K562 (cell line): ENCODE measurements at regions not wholly inside any gene's neighbourhood (a gene's known extent, or its start where the extent isn't known, plus 50 kb on each side); places are given as distances from the start of the nearest gene placed in this dataset.

Experiments
- ATAC-seq: fragments of 200-7000 bp; cut with Tn5 transposase; 3 replicates; pipeline ENCODE4 v1.9.1; 2020; ENCODE audit warnings: moderate library complexity
- BruUV-seq: library from RNA; stranded (reverse); fragments of 400-500 nt; replicated peaks from 2 replicates; lab custom pipeline; 2021; lab: Mats Ljungman, UMichigan
- CTCF ChIA-PET: fragments of 300-600 bp; formaldehyde crosslinking; extraction: SDS; loops from one replicate; lab custom pipeline; 2021; ENCODE audit warnings: low intra/inter-chr PET ratio; lab: Yijun Ruan, JAX
- POLR2A ChIA-PET: fragments of 300-600, 350-650 bp; sonication (Branson Sonifier 250); formaldehyde crosslinking; extraction: SDS; loops from one replicate; lab custom pipeline; 2021; ENCODE audit warnings: antibody characterized with exemption, inconsistent platforms; lab: Yijun Ruan, JAX
- DNase-seq, 4 experiments: peaks; one replicate each; pipeline versions ENCODE4 v3.0.0 to v3.0.0-alpha.2; 2011 to 2018; ENCODE audit warnings: low spot score in 3 of 4, mixed read lengths in 3 of 4; ENCODE audit errors: extremely low read depth in 1 of 4
- FAIRE-seq: peaks from 2 replicates; lab custom pipeline; 2011; peaks lifted over from hg19 to GRCh38; lab: Jason Lieb, UNC
- H2AFZ ChIP-seq: 2 replicates; pipeline ENCODE4 v1.6.0; 2011; ENCODE audit warnings: low read depth, low read length, control low read depth, inconsistent platforms
- H3K27ac ChIP-seq: fragments of 200-600 bp; 3 replicates; pipeline ENCODE4 v1.8.0; 2011; ENCODE audit warnings: low read depth, mild to moderate bottlenecking, control low read depth, inconsistent platforms, low read length, moderate library complexity, mixed read lengths; ENCODE audit errors: extremely low read depth
- H3K27me3 ChIP-seq, 2 experiments: fragments of 300-600 bp in 1 of 2; 2 replicates in 1 of 2; 3 replicates in 1 of 2; pipeline versions ENCODE4 v1.6.0 to v1.8.0; 2011; ENCODE audit warnings: inconsistent platforms in 2 of 2, low read length in 2 of 2, mild to moderate bottlenecking in 1 of 2, mixed read lengths in 1 of 2, moderate library complexity in 1 of 2; ENCODE audit not compliant: control insufficient read depth in 2 of 2, insufficient read depth in 2 of 2
- H3K36me3 ChIP-seq: fragments of 300-600 bp; 3 replicates; pipeline ENCODE4 v1.8.0; 2011; ENCODE audit warnings: mild to moderate bottlenecking, low read length, inconsistent platforms; ENCODE audit not compliant: control insufficient read depth, insufficient read depth
- H3K4me1 ChIP-seq, 2 experiments: fragments of 200-600 bp in 1 of 2; replicated peaks in 1 of 2; 2 replicates in 1 of 2; 3 replicates in 1 of 2; pipeline versions ENCODE4 v1.5.1 to v1.8.0; 2011; ENCODE audit warnings: inconsistent platforms in 2 of 2, low read length in 2 of 2, mild to moderate bottlenecking in 1 of 2, mixed read lengths in 1 of 2, moderate library complexity in 1 of 2; ENCODE audit not compliant: control insufficient read depth in 2 of 2, insufficient read depth in 2 of 2
- H3K4me2 ChIP-seq: 2 replicates; pipeline ENCODE4 v1.6.1; 2011; ENCODE audit warnings: low read length, control low read depth, inconsistent platforms, mixed read lengths; ENCODE audit not compliant: insufficient read depth
- H3K4me3 ChIP-seq: fragments of 200-600 bp; sonication (generic), shearing (Covaris generic); 2 replicates; pipeline ENCODE4 v1.5.1; 2016; ENCODE audit warnings: control low read depth, inconsistent platforms
- H3K79me2 ChIP-seq: fragments of 200-600 bp; 3 replicates; pipeline ENCODE4 v1.8.0; 2011; ENCODE audit warnings: low read length, inconsistent platforms; ENCODE audit not compliant: control insufficient read depth, insufficient read depth
- H3K9ac ChIP-seq, 2 experiments: 2 replicates each; pipeline versions ENCODE4 v1.6.0 to v1.6.1; 2011; ENCODE audit warnings: low read depth in 2 of 2, low read length in 2 of 2, control low read depth in 1 of 2, inconsistent platforms in 1 of 2, mild to moderate bottlenecking in 1 of 2, mixed read lengths in 1 of 2; ENCODE audit not compliant: insufficient read depth in 1 of 2
- H3K9me1 ChIP-seq: one replicate; pipeline ENCODE4 v1.6.0; 2011; ENCODE audit warnings: inconsistent platforms, mild to moderate bottlenecking, low read length, moderate library complexity; ENCODE audit not compliant: control insufficient read depth, insufficient read depth
- H3K9me3 ChIP-seq: replicated peaks from 2 replicates; pipeline ENCODE4 v1.5.1; 2011; ENCODE audit warnings: low read depth, low read length, inconsistent platforms; ENCODE audit not compliant: control insufficient read depth, insufficient read depth
- H4K20me1 ChIP-seq: replicated peaks from 2 replicates; pipeline ENCODE4 v1.6.1; 2011; ENCODE audit warnings: low read length, inconsistent platforms, mixed read lengths; ENCODE audit not compliant: control insufficient read depth, insufficient read depth
- BDP1 ChIP-seq: IDR thresholded peaks from 3 replicates; pipeline ENCODE4 v1.6.1; 2011; ENCODE audit not compliant: insufficient read length, insufficient read depth
- BRCA1 ChIP-seq, 2 experiments: fragments of 450-650 bp in 1 of 2; sonication (generic) in 1 of 2; formaldehyde crosslinking in 1 of 2; IDR thresholded peaks; 2 replicates each; pipeline versions ENCODE4 v1.5.0 to v1.6.1; 2017 to 2020; ENCODE audit warnings: mild to moderate bottlenecking in 1 of 2, missing genetic modification reagents in 1 of 2
- CBFB ChIP-seq: sonication (generic); formaldehyde crosslinking; IDR thresholded peaks from 2 replicates; pipeline ENCODE4 v1.4.0; 2020; ENCODE audit warnings: mild to moderate bottlenecking, missing genetic modification reagents
- DLX4 ChIP-seq: fragments of 250-450 bp; sonication (Bioruptor Pico); IDR thresholded peaks from 2 replicates; pipeline ENCODE4 v1.6.1; 2021; ENCODE audit warnings: mild to moderate bottlenecking
- E2F5 ChIP-seq: sonication (generic); formaldehyde crosslinking; IDR thresholded peaks from 2 replicates; pipeline ENCODE4 v1.8.0; 2022; ENCODE audit warnings: mild to moderate bottlenecking, missing genetic modification reagents
- MBD2 ChIP-seq: sonication (generic); IDR thresholded peaks from 2 replicates; pipeline ENCODE4 v1.6.1; 2016; ENCODE audit warnings: low read depth, borderline replicate concordance
- NCOA1 ChIP-seq: fragments of 450-650 bp; IDR thresholded peaks from 2 replicates; pipeline ENCODE4 v1.6.1; 2016; ENCODE audit warnings: low read depth
- SPI1 ChIP-seq: IDR thresholded peaks from 2 replicates; pipeline ENCODE4 v1.6.1; 2011; ENCODE audit warnings: low read depth, low read length, control low read depth, borderline replicate concordance
- ZBTB8A ChIP-seq: fragments of 450-650 bp; IDR thresholded peaks from 2 replicates; pipeline ENCODE4 v1.6.1; 2018; ENCODE audit warnings: mild to moderate bottlenecking, moderate library complexity; ENCODE audit not compliant: partially characterized antibody
- ZC3H11A ChIP-seq: IDR thresholded peaks from 2 replicates; pipeline ENCODE4 v1.6.1; 2012; ENCODE audit warnings: low read depth, low read length, improper control_type of control experiment
- ZFP36 ChIP-seq: fragments of 150-350 bp; IDR thresholded peaks from 2 replicates; pipeline ENCODE4 v1.6.1; 2018; ENCODE audit warnings: low read length, low read depth; ENCODE audit not compliant: partially characterized antibody
- ZNF212 ChIP-seq: fragments of 450-650 bp; formaldehyde crosslinking; IDR thresholded peaks from 2 replicates; pipeline ENCODE4 v1.4.0; 2020; ENCODE audit warnings: mild to moderate bottlenecking
- ZNF224 ChIP-seq: sonication (generic); formaldehyde crosslinking; IDR thresholded peaks from 2 replicates; pipeline ENCODE4 v1.8.0; 2022; ENCODE audit warnings: mild to moderate bottlenecking, missing genetic modification reagents
- ZNF3 ChIP-seq: fragments of 250-450 bp; sonication (Bioruptor Pico); IDR thresholded peaks from 2 replicates; pipeline ENCODE4 v1.5.0; 2021; ENCODE audit warnings: mild to moderate bottlenecking, moderate library complexity
- ZNF407 ChIP-seq: fragments of 450-650 bp; IDR thresholded peaks from 2 replicates; pipeline ENCODE4 v1.6.1; 2016; ENCODE audit warnings: low read depth
- ZNF766 ChIP-seq: fragments of 200-800 bp; sonication (Bioruptor generic); conservative IDR thresholded peaks from 2 replicates; pipeline ENCODE4 v1.6.1; 2016; ENCODE audit warnings: missing genetic modification characterization, missing compliant biosample characterization
- WGBS: fragments of 100-300 bp; shearing (Covaris generic); methylation state at CpG from one replicate; pipeline ENCODE4 v1.1.6; 2016; ENCODE audit warnings: low coverage, mixed read lengths; ENCODE audit not compliant: insufficient coverage; ENCODE audit errors: missing lambda C conversion rate; 5-methylcytosine and 5-hydroxymethylcytosine counted together
- in situ Hi-C: fragments of 300-500 bp; cut with MboI; formaldehyde crosslinking; loops from 4 replicates; pipeline ENCODE4 v1.15.0; 2018; ENCODE audit warnings: inconsistent platforms, mixed read lengths
- intact Hi-C: fragments of 100-400 bp; cut with micrococcal nuclease; formaldehyde crosslinking; loops from 2 replicates; pipeline ENCODE4 v1.14.2; 2022

- no peak overlapping the region for H3K4me2 ChIP-seq
- H4K20me1 ChIP-seq, result no peaks in the 10 kb centered on the region
- H3K36me3 ChIP-seq, result no peaks in the 10 kb centered on the region
- no TSS peak for BruUV-seq
- CTCF ChIA-PET, result no interaction called here
- intact Hi-C loops (no loop called here), in situ Hi-C loops (no loop called here)
- FAIRE-seq, result no peak
- WGBS, result 0% methylated on average over 2 of the region's 2 CpGs
- H3K9ac ChIP-seq, result no peak overlapping the region
- H3K9me3 ChIP-seq, result no peaks in the 10 kb centered on the region
- H3K4me3 ChIP-seq, result no peak overlapping the region
- no peak overlapping the region for H2AFZ ChIP-seq
- no peak for ATAC-seq
- no peaks in the 10 kb centered on the region for H3K27me3 ChIP-seq
- H3K9me1 ChIP-seq, result no peaks in the 10 kb centered on the region
- no peak for DNase-seq
- H3K79me2 ChIP-seq, result no peaks in the 10 kb centered on the region
- H3K4me1 ChIP-seq, result no peaks in the 10 kb centered on the region
- no peak overlapping the region for H3K27ac ChIP-seq
- POLR2A ChIA-PET, result no interaction called here
- TF ChIP-seq ZNF224 (CRISPR knock-in tag), result no peak
- no peak for TF ChIP-seq BDP1
- TF ChIP-seq SPI1, result no peak
- no peak for TF ChIP-seq ZNF766 (CRISPR knock-in tag)
- no peak for TF ChIP-seq DLX4 (CRISPR knock-in tag)
- no peak for TF ChIP-seq BRCA1 (IDR thresholded peaks at IDR 0.05)
- no peak for TF ChIP-seq BRCA1 (CRISPR knock-in tag; IDR thresholded peaks at IDR 0.05)
- TF ChIP-seq ZNF3, result no peak
- TF ChIP-seq ZNF407, result no peak
- no peak for TF ChIP-seq ZNF212 (CRISPR knock-in tag)
- no peak for TF ChIP-seq ZBTB8A
- no peak for TF ChIP-seq MBD2
- TF ChIP-seq CBFB, result no peak
- no peak for TF ChIP-seq ZC3H11A
- TF ChIP-seq ZFP36, result no peak
- TF ChIP-seq E2F5 (CRISPR knock-in tag), result no peak
- no peak for TF ChIP-seq NCOA1
These were observed 677.8 kb upstream of the POU3F2 start for GRCh38 chr6:98156580-98156979.
